Spleen (tissue), 11 donors: ENCODE measurements at regions not wholly inside any gene's neighbourhood (a gene's known extent, or its start where the extent isn't known, plus 50 kb on each side); places are given as distances from the start of the nearest gene placed in this dataset.

Source experiments
- DNase-seq: peaks from one replicate; pipeline ENCODE4 v3.0.0-alpha.2; 2020
- H3K27ac ChIP-seq, 8 donors: fragments of 200-600 bp; sonication (generic) in 7 of 8; 1 replicate in 4 of 8; 2 replicates in 4 of 8; pipeline versions ENCODE4 v1.5.0 to v1.8.0; 2016 to 2021; ENCODE audit warnings: inconsistent platforms in 4 of 8, mild to moderate bottlenecking in 4 of 8, moderate library complexity in 1 of 8
- H3K27me3 ChIP-seq, 7 donors: fragments of 200-600 bp; sonication (generic) in 6 of 7; replicated peaks in 1 of 7; 1 replicate in 4 of 7; 2 replicates in 3 of 7; pipeline versions ENCODE4 v1.5.0 to v1.8.0; 2016 to 2021; ENCODE audit warnings: inconsistent platforms in 3 of 7, mild to moderate bottlenecking in 1 of 7
- H3K36me3 ChIP-seq, 6 donors: fragments of 200-600 bp; sonication (generic) in 5 of 6; 1 replicate in 4 of 6; 2 replicates in 2 of 6; pipeline versions ENCODE4 v1.5.0 to v1.8.0; 2016 to 2021; ENCODE audit warnings: inconsistent platforms in 2 of 6
- H3K4me1 ChIP-seq, 6 donors: fragments of 200-600 bp; sonication (generic) in 5 of 6; 1 replicate in 3 of 6; 2 replicates in 3 of 6; pipeline versions ENCODE4 v1.5.0 to v1.8.0; 2016 to 2021; ENCODE audit warnings: inconsistent platforms in 3 of 6
- H3K4me3 ChIP-seq, 8 donors: fragments of 200-600 bp; sonication (generic) in 7 of 8; 1 replicate in 4 of 8; 2 replicates in 4 of 8; pipeline versions ENCODE4 v1.5.0 to v1.8.0; 2016 to 2021; ENCODE audit warnings: inconsistent platforms in 4 of 8, mild to moderate bottlenecking in 4 of 8, moderate library complexity in 2 of 8
- H3K9me3 ChIP-seq, 8 donors: fragments of 200-600 bp; sonication (generic) in 7 of 8; 1 replicate in 4 of 8; 2 replicates in 4 of 8; pipeline versions ENCODE4 v1.5.0 to v1.8.0; 2016 to 2021; ENCODE audit warnings: inconsistent platforms in 4 of 8
- POLR2A ChIP-seq, 3 donors: fragments of 450-650 bp; IDR thresholded peaks; one replicate each; pipeline ENCODE4 v1.5.1; 2017; ENCODE audit warnings: antibody characterized with exemption in 3 of 3, mild to moderate bottlenecking in 1 of 3
- POLR2AphosphoS5 ChIP-seq, 3 donors: sonication (generic); formaldehyde crosslinking; IDR thresholded peaks; one replicate each; pipeline ENCODE4 v1.5.1; 2017; ENCODE audit warnings: antibody characterized with exemption in 3 of 3
- WGBS, 5 donors: extraction: QIAGEN DNeasy Blood & Tissue Kit in 3 of 5; methylation state at CpG; one replicate each; pipeline versions ENCODE4 v1.1.5 to v1.1.7; 2013 to 2018; 5-methylcytosine and 5-hydroxymethylcytosine counted together
- intact Hi-C: fragments of 100-400 bp; cut with DNase I; formaldehyde crosslinking; loops from one replicate; pipeline ENCODE4 v1.15.0; 2023; ENCODE audit warnings: low total_unique reads
- TF ChIP-seq, protein P1 (sequence below), 11 experiments: fragments of 200-600 bp in 7 of 11; fragments of 450-650 bp in 4 of 11; sonication (generic) in 4 of 11; IDR thresholded peaks in 8 of 11; conservative IDR thresholded peaks in 3 of 11; 1 replicate in 7 of 11; 2 replicates in 4 of 11; pipeline versions ENCODE4 v1.4.0 to v1.8.0; 2016 to 2021; ENCODE audit warnings: antibody characterized with exemption in 11 of 11, inconsistent platforms in 4 of 11, mild to moderate bottlenecking in 1 of 11
- donor health status: healthy with polysubstance abuse.
- donor health status: DM: no; HTN: no; CAD: no; lungs with moderate emphysema.
- donor health status: DM: no; HTN: no; CAD: no.
- donor health status: Bipolar disorder and iron deficiency.
- donor health status: healthy.
- donor health status: DM: no; HTN: no; CAD: no.
- donor health status: DM: yes; HTN: yes; CAD: no.

DNA sequence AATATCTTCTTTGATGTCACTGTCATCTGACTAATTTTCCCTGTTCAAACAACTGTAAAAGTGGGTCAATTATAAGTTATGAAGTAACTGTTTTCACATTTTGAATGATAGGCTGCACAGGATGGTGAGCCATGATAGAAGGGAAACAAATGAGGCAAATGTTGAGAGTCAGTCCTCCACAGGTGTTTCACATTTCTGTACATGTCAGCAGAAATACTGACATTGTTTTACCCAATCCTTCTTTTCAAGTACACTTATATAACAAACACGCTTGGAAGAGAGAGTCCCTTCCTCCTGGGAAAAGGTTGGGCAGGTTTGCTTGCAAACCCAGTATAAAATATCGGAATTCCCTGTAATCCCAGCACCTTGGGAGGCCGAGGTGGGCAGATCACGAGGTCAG lies 1251.5 kb downstream of the SLC16A7 start:
- Histone ChIP-seq H3K4me1 (no peaks in the 10 kb centered on the region), H3K9me3 (peaks cover 0 to 4% (median 0%) of the 10 kb centered on the region in 8 donors), H3K4me3 (no peak overlapping the region), H3K36me3 (no peaks in the 10 kb centered on the region), H3K27me3 (no peaks in the 10 kb centered on the region), H3K27ac (no peak overlapping the region)
- WGBS, 5 donors, result 55 to 95% (median 78%) methylated on average over 4 of the region's 4 CpGs
- DNase-seq, result no peak
- TF ChIP-seq POLR2A (IDR thresholded peaks at IDR 0.05), result no peak
- TF ChIP-seq, protein P1, sequence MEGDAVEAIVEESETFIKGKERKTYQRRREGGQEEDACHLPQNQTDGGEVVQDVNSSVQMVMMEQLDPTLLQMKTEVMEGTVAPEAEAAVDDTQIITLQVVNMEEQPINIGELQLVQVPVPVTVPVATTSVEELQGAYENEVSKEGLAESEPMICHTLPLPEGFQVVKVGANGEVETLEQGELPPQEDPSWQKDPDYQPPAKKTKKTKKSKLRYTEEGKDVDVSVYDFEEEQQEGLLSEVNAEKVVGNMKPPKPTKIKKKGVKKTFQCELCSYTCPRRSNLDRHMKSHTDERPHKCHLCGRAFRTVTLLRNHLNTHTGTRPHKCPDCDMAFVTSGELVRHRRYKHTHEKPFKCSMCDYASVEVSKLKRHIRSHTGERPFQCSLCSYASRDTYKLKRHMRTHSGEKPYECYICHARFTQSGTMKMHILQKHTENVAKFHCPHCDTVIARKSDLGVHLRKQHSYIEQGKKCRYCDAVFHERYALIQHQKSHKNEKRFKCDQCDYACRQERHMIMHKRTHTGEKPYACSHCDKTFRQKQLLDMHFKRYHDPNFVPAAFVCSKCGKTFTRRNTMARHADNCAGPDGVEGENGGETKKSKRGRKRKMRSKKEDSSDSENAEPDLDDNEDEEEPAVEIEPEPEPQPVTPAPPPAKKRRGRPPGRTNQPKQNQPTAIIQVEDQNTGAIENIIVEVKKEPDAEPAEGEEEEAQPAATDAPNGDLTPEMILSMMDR (IDR thresholded peaks at IDR 0.05 in 8 of 11, conservative IDR thresholded peaks at IDR 0.05 in 3 of 11), result no peak
- no peak for TF ChIP-seq POLR2AphosphoS5 (IDR thresholded peaks at IDR 0.05)
- intact Hi-C loops, result no loop called here

DNA sequence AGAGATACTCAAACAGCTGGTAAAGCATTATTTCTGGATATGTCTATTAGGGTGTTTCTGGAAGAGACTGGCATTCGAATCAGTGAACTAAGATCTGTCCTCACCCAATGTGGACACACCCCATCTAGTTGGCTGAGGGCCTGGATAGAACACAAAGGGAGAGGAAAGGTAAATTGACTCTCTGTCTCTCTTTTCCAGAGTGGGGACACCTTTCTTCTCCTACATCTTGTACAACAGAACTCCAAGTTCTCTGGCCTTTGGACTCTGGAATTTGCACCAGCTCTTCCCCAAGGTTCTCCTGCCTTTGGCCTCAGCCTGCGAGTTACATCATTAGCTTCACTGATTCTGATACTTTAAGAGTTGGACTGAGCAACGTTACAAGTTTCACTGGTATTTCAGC lies 1253.9 kb downstream of the SLC16A7 start:
- no peak for DNase-seq
- H3K4me3 ChIP-seq, result no peak overlapping the region
- no peak overlapping the region for H3K27ac ChIP-seq
- no peaks in the 10 kb centered on the region for H3K4me1 ChIP-seq
- intact Hi-C loops, result no loop called here
- no peaks in the 10 kb centered on the region for H3K27me3 ChIP-seq
- peaks cover 0 to 5% (median 0%) of the 10 kb centered on the region in 8 donors for H3K9me3 ChIP-seq
- 66 to 82% (median 77%) methylated on average over 3 of the region's 3 CpGs for WGBS, 5 donors
- TF ChIP-seq POLR2AphosphoS5 (IDR thresholded peaks at IDR 0.05) (no peak), POLR2A (IDR thresholded peaks at IDR 0.05) (no peak)
- TF ChIP-seq, protein P1 (IDR thresholded peaks at IDR 0.05 in 8 of 11, conservative IDR thresholded peaks at IDR 0.05 in 3 of 11), result no peak
- no peaks in the 10 kb centered on the region for H3K36me3 ChIP-seq

DNA sequence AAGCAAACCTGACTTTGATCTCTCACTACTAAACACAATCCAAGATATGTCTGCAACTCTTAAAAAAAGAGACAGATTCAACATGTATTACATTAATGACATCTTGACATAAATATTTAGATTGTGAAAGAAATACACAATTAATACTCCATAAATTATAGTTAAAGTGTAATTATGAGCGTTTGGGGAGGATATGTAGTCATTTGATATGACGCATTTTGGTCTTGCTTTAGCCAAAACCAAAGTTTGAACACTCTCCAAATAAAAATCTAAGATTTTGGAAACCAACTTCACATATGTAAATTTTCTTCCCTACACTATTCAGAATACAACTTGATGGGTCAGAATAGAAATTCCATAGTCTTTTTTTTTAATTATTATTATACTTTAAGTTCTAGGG lies 1257.6 kb downstream of the SLC16A7 start:
- intact Hi-C loops, result no loop called here
- no peaks in the 10 kb centered on the region for H3K4me1 ChIP-seq
- DNase-seq, result no peak
- no peak overlapping the region for H3K4me3 ChIP-seq
- WGBS, 5 donors, result 66 to 82% (median 76%) methylated on average over 2 of the region's 2 CpGs
- no peak overlapping the region for H3K27ac ChIP-seq
- H3K27me3 ChIP-seq, result no peaks in the 10 kb centered on the region
- TF ChIP-seq POLR2AphosphoS5 (IDR thresholded peaks at IDR 0.05), result no peak
- no peaks in the 10 kb centered on the region for H3K36me3 ChIP-seq
- H3K9me3 ChIP-seq, result peaks cover 0 to 10% (median 0%) of the 10 kb centered on the region in 8 donors

DNA sequence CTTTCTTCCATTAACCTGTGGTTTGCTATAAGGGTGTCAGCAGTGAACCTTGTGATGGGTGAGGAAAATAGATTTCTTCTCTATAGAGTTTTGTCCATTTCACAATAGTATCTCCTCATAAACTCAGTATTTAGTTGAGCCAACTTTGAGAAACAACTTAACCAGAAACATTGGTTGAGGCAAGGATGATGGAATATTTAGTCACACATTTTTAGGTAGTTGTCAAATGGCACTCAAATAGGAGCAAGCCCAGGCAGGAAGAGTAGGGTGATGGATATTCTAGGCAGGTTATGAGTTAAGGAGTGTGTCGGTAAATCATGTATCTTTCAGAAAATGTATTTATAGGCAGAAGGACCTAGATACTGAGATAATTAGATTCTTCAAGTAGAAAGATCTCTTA lies 1267.6 kb downstream of the SLC16A7 start:
- Histone ChIP-seq H3K9me3 (peaks cover 0 to 3% (median 0%) of the 10 kb centered on the region in 8 donors), H3K27ac (no peak overlapping the region), H3K27me3 (no peaks in the 10 kb centered on the region), H3K36me3 (no peaks in the 10 kb centered on the region), H3K4me1 (no peaks in the 10 kb centered on the region), H3K4me3 (no peak overlapping the region)
- TF ChIP-seq POLR2A (IDR thresholded peaks at IDR 0.05) (no peak), POLR2AphosphoS5 (IDR thresholded peaks at IDR 0.05) (no peak)
- TF ChIP-seq, protein P1 (IDR thresholded peaks at IDR 0.05 in 8 of 11, conservative IDR thresholded peaks at IDR 0.05 in 3 of 11), result no peak
- 90 to 100% (median 95%) methylated on average over 1 of the region's 1 CpG for WGBS, 5 donors
- intact Hi-C loops, result no loop called here
- DNase-seq, result no peak

DNA sequence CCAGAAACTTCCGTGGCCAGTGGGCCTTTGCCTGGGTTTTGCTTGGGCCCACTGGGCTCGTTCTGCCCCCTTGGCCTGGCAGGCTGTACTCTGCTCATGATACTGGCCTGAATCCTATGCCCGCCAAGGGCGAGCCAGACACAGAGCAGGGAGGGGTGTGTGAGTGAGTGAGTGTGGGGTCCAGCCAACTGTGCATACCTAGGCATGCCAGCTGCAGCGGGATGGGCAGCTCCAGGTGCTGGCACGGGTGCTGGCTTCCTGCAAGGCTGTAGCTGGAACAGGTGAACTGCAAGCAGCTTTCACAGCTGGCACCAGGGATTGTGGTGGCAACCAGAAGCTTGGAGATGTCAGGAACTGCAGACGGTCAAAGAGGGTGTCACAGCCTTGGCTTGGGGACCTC lies 1276.4 kb downstream of the SLC16A7 start:
- no peaks in the 10 kb centered on the region for H3K36me3 ChIP-seq
- no peak overlapping the region for H3K4me3 ChIP-seq
- no peaks in the 10 kb centered on the region for H3K27me3 ChIP-seq
- TF ChIP-seq, protein P1 (IDR thresholded peaks at IDR 0.05 in 8 of 11, conservative IDR thresholded peaks at IDR 0.05 in 3 of 11), result no peak
- no peak for TF ChIP-seq POLR2A (IDR thresholded peaks at IDR 0.05)
- TF ChIP-seq POLR2AphosphoS5 (IDR thresholded peaks at IDR 0.05), result no peak
- H3K27ac ChIP-seq, result no peak overlapping the region
- no peaks in the 10 kb centered on the region for H3K4me1 ChIP-seq
- no peak for DNase-seq
- intact Hi-C loops, result no loop called here
- peaks cover 0 to 26% (median 2%) of the 10 kb centered on the region in 8 donors for H3K9me3 ChIP-seq
- WGBS, 5 donors, result 66 to 92% (median 75%) methylated on average over 6 to 7 of the region's 7 CpGs
